SKM-1 (cell line): ENCODE measurements at regions not wholly inside any gene's neighbourhood (a gene's known extent, or its start where the extent isn't known, plus 50 kb on each side); places are given as distances from the start of the nearest gene placed in this dataset.
A peak's percentile ranks its signal among the peaks of the same experiment; 100 is the strongest.

Experiments
- DNase-seq: peaks from one replicate; lab custom pipeline; 2025; ENCODE audit not compliant: unreplicated experiment; lab: John Stamatoyannopoulos, UW

DNA sequence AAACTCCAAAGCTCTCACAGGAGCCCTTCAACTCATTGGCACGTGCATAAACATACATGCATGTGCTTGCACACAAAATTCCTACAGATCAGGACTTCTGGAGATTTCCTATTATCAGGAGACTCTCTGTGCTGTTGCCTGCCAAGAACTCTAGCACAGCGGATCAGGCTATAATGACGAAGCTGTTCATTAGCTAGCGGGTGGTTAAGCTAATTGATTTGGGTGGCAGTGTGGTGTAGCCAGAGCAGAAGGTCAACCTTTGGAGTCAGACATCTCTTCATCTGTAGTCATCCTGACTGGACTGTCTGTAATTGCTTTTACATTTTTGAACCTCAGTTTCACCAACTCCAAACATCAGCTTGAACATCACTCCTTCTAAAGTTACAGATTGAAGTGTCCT, 69.0 kb downstream of the KIF2B start:
- DNase-seq: no peak

DNA sequence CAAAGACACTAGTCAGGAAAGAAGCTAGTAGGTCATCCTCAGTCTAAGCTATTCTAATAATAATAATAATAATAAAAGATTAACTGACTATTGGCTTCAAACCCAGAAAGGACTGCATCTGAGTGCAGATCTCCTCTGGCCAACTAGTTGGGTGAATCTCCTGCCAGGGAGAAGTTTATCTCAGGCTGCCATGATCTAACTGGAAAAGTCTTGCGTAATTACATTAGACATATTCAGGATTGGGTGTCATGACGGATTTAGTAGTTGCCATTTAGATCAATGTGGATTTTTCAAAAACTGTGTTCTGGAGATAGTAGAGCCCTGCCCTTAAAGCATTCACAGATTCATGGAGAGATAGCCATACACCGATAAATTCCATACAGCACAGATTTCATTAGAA, 69.5 kb downstream of the KIF2B start:
- no peak for DNase-seq

DNA sequence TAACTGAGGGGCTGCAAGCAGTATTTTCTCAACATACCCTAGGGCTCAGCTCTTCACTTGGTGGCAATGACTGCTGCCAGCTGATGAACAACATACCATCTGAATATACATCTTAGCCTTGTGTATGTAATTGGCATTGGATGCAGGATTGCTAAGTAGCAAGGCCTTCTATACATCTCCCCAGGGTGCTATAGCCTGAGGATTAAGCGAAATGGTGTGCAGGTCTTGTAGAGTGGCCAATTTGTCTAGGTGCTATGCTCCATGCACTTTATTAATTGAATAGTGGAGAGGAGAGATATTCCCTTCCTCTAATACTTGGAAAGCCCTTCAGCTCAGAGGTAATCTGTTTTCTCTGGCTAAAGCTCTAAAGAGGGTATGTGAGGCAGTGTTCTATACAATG, 71.9 kb downstream of the KIF2B start:
- no peak for DNase-seq

DNA sequence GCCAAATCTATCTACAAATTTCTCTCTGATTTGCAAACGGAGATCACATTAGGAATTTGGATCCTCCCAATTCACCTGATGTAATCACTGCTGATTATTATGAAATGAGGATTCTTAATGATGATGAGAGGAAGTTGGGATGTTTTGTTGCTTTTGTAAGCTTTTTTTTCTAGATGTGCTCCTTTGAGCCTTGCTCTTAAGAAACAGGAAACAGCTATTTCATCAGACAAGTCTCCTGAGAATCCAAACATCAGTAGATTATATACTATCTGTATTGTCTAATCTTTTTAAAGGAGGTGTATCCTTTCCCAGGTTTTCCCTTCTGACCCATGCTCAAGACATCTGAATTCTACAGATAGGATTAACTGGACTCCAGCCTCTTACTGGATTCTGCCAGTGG, 73.3 kb downstream of the KIF2B start:
- DNase-seq: peak; percentile 28

DNA sequence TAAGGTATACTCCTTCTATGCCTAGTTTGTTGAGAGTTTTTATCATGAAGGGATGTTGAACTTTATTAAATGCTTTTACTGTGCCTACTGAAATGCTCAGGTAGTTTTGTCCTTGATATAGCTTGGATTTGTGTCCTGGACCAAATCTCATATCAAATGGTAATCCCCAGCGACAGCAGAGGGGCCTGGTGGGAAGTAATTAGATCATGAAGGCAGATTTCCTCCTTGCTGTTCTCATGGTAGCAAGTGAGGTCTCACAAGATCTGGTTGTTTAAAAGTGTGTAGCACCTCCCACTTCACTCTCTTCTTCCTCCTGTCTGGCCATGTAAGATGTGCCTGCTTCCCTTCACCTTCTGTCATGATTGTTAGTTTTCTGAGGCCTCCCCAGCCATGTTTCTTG, 78.2 kb downstream of the KIF2B start:
- DNase-seq: no peak

DNA sequence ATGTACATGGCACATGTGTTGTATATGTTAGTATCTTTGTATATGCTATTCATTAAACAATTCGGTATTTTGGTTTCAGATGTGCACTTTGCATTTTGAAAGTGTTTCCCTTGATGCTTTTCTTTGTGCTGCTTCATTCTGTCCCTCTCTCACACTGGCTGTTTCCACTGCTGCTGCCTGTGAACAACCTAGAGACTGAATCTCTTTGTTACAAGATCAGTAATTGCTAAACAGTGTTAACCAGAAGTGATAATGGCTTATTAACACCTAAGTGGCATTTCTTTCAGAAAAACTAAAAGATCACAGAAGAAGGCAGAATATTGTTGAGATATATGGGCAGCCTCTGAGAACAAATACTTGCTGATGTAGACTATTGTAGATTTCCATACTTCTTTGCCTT, 84.7 kb downstream of the KIF2B start:
- no peak for DNase-seq

DNA sequence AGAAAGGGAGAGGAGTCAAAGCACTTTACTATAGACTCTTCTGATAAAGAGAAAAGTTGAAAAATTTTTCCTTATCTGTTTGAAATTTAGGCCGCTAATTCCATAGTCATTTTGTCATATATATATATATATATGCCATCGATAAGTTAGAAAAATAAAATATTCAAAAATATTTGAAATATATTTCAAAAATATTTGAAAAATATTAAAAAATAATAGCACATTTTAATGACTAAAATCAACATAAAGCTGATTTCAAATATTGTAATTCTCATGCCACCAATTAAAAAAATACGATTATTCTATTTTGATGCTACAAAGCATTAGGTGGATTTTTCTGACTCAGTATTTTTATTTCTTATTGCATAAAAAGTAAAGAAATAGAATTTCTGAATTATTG, 87.1 kb downstream of the KIF2B start:
- DNase-seq: no peak

DNA sequence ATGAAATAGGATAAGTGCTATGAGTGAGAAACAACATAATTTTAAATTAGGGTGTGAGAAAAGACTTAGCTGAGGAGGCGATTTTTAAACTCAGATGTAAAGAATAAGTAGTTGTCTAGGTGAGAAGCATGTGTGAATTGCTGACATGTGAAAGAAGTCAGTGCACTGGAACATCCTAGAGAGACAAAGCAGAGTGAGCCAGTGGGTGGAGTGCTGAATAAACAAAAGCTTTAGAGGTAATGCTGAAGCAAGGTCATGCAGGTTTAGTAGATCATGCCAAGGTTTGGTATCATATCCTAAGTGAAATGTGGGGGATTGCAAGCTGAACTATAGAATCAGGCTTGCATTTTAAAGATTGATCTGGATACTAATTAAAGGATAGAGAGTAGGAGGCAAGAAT, 89.4 kb downstream of the KIF2B start:
- DNase-seq: no peak

DNA sequence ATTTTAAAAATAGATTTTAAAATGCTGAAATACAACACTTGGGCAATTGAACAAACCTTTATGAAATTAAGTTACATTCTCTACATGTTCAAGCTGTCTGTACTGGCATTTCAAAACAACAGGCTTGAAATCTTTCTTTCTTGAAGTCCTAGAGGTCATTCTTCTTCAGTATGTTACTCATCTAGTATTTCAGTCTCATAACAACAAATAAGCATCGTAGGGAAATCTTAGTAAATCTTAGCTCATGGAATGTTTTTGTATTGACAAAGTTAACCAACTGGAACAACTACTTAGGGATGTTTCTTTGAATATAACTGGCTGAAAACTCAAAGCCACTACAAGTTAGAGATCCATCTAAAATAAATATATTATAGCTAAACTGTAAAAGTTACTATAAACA, 96.6 kb downstream of the KIF2B start:
- DNase-seq: no peak

DNA sequence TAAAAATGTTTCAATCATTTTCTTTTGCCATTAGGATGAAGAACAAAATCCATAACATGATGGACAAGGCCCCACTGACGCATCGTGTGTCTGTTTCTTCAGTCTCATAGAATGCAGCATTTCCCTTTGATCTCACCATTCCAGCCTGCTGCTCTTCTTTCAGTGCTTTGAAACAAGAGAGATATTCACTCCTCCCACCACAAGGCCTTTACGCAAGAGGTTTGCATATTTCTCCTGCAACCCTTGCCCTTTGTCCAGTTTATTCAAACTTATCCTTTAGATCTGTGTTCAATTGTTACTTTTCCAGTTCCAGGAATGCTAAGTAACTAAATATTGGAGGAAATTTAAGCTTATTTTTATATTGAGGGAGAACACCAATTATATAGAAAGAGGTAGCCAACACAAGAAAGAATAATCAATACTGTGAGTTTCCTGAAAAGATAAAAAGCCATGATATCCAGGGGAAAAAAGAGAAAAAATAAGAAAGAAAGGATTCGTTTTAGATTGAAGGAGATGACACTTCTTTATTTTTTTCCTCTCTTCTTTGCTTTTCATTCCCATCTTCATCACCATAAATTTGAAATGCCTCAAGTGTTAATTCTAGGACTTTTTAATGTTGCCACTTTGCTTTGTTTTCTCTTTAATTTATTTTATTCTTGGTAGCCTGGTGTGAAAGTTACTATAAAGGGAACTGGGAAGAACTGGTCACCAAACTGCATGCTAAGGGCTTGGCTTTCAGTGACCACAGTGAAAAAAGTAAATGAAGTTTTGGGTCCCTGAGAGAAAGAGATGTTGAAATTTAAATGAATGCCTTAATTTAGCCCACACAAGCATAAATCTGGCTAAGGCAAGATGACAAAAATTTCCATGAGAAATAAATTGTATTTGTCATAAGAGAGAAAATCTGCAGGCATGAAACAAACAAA, 102.1 kb downstream of the KIF2B start:
- DNase-seq: no peak

DNA sequence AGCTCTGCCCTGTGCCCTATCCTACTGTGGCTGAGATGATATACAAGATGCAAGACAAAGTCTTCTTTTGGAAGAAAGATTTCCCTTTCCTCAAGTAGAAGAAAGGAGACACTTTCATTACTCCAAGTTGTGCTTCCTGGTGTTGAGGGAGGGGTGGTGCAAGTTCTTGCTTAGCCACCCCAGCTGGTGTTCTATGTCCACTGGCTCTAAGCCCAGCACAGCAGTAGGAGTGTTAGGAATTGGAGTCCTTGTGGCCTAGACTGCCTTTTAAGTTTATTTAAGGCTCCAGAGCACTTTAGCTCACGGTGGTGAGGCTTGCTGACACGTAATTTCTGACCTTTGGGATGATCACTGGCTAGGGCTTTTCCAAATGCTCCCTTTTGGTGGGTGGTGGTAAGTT, 109.7 kb downstream of the KIF2B start:
- no peak for DNase-seq

DNA sequence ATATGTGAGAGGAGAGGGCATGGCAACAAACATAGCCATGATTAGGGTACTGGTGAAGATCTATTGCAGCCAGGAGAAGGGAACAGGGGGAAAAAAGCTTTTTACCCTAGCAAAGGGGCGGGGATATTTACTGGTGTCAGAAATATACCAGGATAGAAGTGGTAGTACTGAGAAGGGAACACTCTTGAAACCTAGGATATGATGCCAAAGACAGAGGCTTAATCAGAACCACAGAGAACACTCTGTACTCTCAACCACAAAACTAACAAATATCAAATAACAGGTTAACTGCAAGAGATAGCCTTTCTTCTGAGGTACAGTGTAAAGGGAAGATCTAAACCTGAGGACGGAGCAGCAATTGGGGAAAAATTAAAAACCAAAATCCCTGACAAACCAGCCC, 112.2 kb downstream of the KIF2B start:
- DNase-seq: no peak

DNA sequence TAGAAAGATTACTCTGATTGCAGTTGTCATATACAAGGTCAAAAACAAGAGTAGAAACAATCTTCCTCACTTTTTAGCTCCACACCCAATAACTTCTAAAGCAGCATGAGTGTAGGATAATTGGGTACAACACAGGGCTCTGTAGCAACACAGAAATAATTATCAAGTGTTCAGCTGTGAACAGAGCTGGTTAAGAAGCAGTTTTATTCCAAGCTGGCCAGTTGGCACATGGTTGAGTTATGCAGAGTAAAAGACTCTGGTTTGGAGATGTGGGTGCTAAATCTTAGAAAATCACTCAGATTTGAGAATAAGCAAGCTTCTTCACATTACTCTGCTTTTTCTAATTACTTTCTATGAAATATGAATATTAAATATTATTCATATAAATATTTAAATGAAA, 118.5 kb downstream of the KIF2B start:
- DNase-seq: no peak

DNA sequence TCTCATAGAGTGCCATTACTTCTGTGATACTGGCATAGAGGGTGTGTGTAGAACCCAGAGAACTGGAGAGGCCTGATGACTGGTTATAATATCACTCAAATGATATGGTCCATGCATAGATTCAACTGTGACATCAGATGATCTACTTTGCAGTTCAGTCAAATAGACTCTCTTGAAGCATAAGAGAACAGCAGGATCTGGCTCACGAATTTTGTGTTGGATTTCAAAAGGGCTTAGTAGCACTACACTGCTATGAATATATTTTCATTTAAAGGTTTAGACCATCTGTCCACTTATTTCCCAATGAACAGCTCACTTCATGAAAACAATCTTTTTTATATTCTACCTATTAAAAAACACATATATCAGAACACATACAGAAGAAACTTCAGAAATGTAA, 119.7 kb downstream of the KIF2B start:
- no peak for DNase-seq

DNA sequence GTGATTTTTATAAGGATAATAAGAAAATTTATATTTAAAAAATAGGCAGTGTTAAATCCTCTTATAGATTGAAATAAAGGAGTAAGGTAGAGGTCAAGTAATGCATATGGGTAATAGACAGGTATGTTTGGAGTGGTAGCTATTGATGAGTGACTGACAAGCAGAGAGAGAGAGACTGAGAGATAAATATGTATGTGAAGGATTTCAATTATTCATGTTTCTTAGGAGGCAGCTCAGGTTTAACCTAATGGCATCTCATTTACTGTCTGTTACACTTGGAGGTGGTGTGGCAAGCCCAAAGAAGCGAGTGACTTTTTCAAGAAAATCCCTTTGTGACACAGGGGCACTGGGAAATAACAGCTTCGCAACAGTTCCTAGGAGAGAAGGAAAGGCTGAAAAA, 120.2 kb downstream of the KIF2B start:
- DNase-seq: no peak

DNA sequence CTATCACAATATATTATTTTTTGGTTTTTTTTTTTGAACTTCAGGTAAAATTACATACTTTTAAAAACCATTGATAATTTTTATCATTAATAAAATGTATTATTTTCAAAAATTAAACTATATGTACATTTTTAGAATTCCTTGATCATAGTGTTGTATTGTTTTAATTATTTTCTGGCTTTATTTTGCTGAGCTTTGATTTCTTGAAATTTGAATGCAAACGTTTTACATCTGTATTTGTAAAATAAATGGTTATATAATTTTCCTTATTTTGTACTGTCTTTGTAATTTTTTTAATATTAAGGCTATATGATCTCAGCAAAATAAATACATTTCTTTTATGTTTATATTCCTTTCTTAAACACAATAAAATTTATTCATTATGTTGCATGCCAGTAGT, 125.6 kb downstream of the KIF2B start:
- DNase-seq: no peak

DNA sequence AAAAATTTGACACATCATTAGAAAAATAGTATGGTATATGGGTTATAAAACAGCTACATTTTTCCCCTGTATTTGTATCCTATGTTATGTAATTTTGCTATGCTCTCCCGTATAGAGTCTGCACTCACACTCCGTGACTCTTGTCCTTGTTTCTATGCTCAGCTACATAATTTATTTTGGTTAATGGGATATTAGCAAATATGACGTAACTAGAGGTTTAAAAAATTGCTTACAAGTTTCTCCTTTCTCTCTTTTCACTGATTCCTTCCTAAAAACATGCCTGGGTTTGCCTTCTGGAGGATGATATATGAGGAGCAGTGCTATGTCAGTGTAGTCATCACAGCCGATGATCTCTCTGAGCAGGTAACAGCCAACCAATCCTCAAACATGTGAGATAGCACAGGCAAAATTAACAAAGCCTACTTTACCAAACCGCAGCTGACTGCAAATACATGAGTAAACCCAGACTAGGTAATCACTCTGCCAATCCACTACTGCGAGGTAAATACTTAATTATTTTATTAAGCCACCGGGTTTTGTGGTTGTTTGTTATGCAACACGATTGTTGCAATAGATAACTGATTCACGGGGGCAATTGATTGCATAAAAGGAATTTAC, 126.9 kb downstream of the KIF2B start:
- no peak for DNase-seq

DNA sequence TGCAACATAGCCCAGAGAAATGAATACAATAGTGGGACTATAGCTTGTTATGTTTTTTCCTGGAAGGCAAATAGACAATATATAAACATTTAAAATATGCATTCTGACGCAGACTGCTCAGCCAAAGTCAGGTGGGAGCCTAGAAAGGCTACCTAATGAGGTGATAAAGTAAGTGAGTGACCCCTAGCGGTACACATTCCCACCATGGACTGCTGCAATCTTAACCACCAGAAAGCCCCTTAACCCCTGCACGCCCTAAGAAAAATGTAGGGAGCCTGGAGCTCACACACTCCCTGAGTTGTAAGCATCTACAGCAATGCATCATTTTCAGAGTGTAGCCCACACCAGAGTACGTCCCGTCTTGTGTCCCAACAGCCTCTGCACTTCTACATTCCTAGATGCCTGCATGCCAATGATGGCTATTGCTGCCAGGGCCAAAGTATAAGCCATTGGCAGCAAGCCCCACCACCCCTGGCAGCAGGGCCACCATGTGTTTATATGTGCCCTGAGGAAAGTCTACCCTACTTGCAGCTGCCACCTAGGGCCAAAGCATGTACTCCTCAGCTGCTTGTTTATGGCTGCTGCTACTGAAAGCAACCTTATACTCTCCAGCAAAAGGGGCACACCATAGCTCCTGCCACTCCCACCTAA, 127.6 kb downstream of the KIF2B start:
- DNase-seq: no peak

DNA sequence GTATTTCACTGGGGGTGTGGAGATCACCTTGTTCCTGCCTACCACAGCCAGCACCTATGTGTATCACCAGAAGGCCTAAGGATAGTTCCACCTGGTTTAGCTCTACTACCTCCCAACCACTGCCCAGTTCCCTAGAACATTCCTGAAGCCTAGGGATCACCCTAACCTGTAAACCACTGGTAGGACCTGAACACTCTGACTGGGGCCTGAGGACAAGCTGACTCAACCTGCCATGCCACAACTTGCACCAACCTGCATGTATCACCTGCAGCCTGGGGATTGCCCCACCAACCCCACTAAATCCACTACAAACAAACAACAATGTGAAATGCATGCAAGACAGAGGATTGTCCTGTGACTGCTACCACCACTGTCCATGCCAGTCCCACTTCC, 128.1 kb downstream of the KIF2B start:
- no peak for DNase-seq

DNA sequence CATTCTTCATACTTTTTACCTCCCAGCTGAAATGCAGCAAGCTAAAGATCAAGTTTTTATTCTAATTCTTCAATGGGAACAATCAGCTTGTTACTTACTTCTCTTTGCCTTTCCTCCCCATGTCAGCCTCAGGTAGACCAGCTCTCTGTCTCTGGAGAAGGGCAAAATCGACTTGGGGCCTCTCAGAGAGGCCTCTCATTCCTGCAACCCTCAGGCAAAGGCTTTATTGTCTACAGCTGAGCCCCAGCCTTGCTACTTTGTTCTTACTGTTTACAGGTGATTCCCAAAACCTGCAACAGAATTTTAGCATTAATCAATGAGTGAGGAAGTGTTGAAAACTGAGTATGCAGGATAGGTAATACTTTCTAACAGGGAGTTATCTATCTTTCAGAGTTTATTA, 148.6 kb downstream of the KIF2B start:
- no peak for DNase-seq

DNA sequence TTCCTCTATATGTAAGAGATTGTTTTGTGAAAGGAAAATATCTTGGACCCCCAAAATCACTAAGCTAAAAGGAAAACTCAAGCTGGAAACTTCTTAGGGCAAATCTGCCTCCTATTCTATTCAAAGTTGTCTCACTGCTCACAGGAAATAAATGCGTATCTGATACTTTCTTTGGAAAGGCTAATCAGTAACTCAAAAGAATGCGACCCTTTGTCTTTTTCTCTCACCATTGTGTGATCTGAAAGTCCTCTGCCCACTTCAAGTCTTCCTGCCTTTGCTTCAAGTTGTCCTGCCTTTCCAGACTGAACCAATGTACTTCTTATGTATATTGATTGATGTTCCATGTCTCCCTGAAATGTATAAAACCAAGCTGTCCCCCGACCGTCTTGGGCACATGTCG, 157.3 kb downstream of the KIF2B start:
- no peak for DNase-seq

DNA sequence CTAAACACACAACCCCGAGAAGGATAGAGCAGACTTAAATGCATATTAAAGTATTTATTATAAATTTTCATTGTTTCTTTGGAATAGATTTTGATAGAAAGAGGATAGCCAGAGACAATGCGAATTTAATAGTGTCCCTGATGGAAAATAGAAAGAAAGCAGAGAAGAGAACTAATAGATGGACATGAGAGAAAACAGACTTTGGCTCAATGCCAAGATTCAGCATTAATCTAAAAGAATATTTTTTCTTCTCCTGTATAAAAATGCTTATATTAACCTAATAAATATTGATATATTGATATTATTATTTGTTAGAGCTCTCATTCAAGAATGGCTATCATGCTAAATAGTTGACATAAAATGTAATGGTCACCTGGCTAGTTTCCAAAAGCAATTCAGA, 173.4 kb downstream of the KIF2B start:
- DNase-seq: no peak
